HCT116 (cell line): ENCODE measurements at regions not wholly inside any gene's neighbourhood (a gene's known extent, or its start where the extent isn't known, plus 50 kb on each side); places are given as distances from the start of the nearest gene placed in this dataset.

Experiments used
- ATAC-seq: fragments of 200-7000 bp; cut with Tn5 transposase; 2 replicates; pipeline ENCODE4 v1.9.1; 2020; ENCODE audit warnings: mild to moderate bottlenecking, moderate library complexity
- BruUV-seq: library from RNA; stranded (reverse); fragments of 400-500 nt; replicated peaks from 2 replicates; lab custom pipeline; 2021; lab: Mats Ljungman, UMichigan
- CTCF ChIA-PET: fragments of 300-600 bp; sonication (Branson Sonifier 250); formaldehyde crosslinking; loops from one replicate; lab custom pipeline; 2021; ENCODE audit warnings: antibody characterized with exemption; lab: Charles Lee
- POLR2A ChIA-PET: fragments of 300-600, 350-600 bp; sonication (Branson Sonifier 250); formaldehyde crosslinking; loops from one replicate; lab custom pipeline; 2021; ENCODE audit warnings: antibody characterized with exemption; lab: Charles Lee
- RAD21 ChIA-PET, 2 experiments: fragments of 300-600 bp; sonication (Branson Sonifier 250); formaldehyde crosslinking; loops; one replicate each; lab custom pipeline; 2023; ENCODE audit warnings: low total read pairs in 2 of 2; ENCODE audit not compliant: uncharacterized antibody in 2 of 2, unreplicated experiment in 2 of 2, low non-redundant PET in 1 of 2; lab: Charles Lee
- DNase-seq: peaks from one replicate; pipeline ENCODE4 v3.0.0-alpha.2; 2010; ENCODE audit warnings: low read depth, low spot score
- H2AFZ ChIP-seq: fragments of 200-600 bp; shearing (Covaris generic), sonication (generic); 2 replicates; pipeline ENCODE4 v1.6.1; 2017; ENCODE audit warnings: low read depth, mixed run types, mixed read lengths, antibody characterized with exemption, low read length; ENCODE audit not compliant: poor library complexity, severe bottlenecking
- H3K27ac ChIP-seq: 2 replicates; pipeline ENCODE4 v1.5.1; 2012; ENCODE audit warnings: low read depth, low read length
- H3K27me3 ChIP-seq: fragments of 200-600 bp; sonication (generic); 2 replicates; pipeline ENCODE4 v1.6.1; 2016; ENCODE audit warnings: mixed run types, low read length, mixed read lengths; ENCODE audit not compliant: insufficient read depth
- H3K36me3 ChIP-seq, 2 experiments: fragments of 200-500 bp in 1 of 2; fragments of 200-600 bp in 1 of 2; sonication (Bioruptor generic) in 1 of 2; sonication (generic) in 1 of 2; 2 replicates each; pipeline versions ENCODE4 v1.5.1 to v1.6.1; 2014 to 2016; ENCODE audit warnings: low read length in 2 of 2, inconsistent platforms in 1 of 2, mixed read lengths in 1 of 2, mixed run types in 1 of 2; ENCODE audit not compliant: insufficient read depth in 2 of 2, control insufficient read depth in 1 of 2
- H3K4me1 ChIP-seq, 2 experiments: fragments of 200-600 bp in 1 of 2; sonication (generic) in 1 of 2; 2 replicates each; pipeline versions ENCODE4 v1.5.1 to v1.6.1; 2012 to 2017; ENCODE audit warnings: low read length in 2 of 2, inconsistent platforms in 1 of 2, mild to moderate bottlenecking in 1 of 2, mixed read lengths in 1 of 2, mixed run types in 1 of 2, moderate library complexity in 1 of 2; ENCODE audit not compliant: insufficient read depth in 2 of 2, control insufficient read depth in 1 of 2
- H3K4me2 ChIP-seq: fragments of 200-600 bp; sonication (generic); 2 replicates; pipeline ENCODE4 v1.6.1; 2017; ENCODE audit warnings: mixed run types, low read length, mixed read lengths
- H3K4me3 ChIP-seq, 2 experiments: fragments of 200-600 bp in 1 of 2; sonication (generic) in 1 of 2; replicated peaks in 1 of 2; 2 replicates each; pipeline ENCODE4 v1.5.1; 2011 to 2016; ENCODE audit warnings: low read length in 2 of 2, control low read depth in 1 of 2, low read depth in 1 of 2, mild to moderate bottlenecking in 1 of 2, mixed read lengths in 1 of 2, mixed run types in 1 of 2
- H3K79me2 ChIP-seq: fragments of 200-600 bp; sonication (generic); 2 replicates; pipeline ENCODE4 v1.6.1; 2017; ENCODE audit warnings: mild to moderate bottlenecking, mixed run types, low read length, moderate library complexity, mixed read lengths; ENCODE audit not compliant: insufficient read depth
- H3K9ac ChIP-seq: fragments of 200-600 bp; sonication (generic); 2 replicates; pipeline ENCODE4 v1.6.1; 2016; ENCODE audit warnings: low read length, mixed read lengths
- H3K9me2 ChIP-seq: fragments of 200-600 bp; sonication (generic), shearing (Covaris generic); 2 replicates; pipeline ENCODE4 v1.6.1; 2017; ENCODE audit warnings: mixed run types, mild to moderate bottlenecking, moderate library complexity; ENCODE audit not compliant: insufficient read depth
- H3K9me3 ChIP-seq, 2 experiments: fragments of 200-500 bp in 1 of 2; fragments of 200-600 bp in 1 of 2; sonication (Bioruptor generic) in 1 of 2; sonication (generic) in 1 of 2; 2 replicates each; pipeline ENCODE4 v1.6.1; 2014 to 2017; ENCODE audit warnings: low read length in 2 of 2, mixed read lengths in 2 of 2, inconsistent platforms in 1 of 2, low read depth in 1 of 2, mild to moderate bottlenecking in 1 of 2, mixed run types in 1 of 2, moderate library complexity in 1 of 2; ENCODE audit not compliant: control insufficient read depth in 1 of 2, insufficient read depth in 1 of 2
- H4K20me1 ChIP-seq: fragments of 200-600 bp; sonication (generic), shearing (Covaris generic); 2 replicates; pipeline ENCODE4 v1.6.1; 2017; ENCODE audit warnings: mixed run types, mild to moderate bottlenecking, moderate library complexity; ENCODE audit not compliant: insufficient read depth
- CBX3 ChIP-seq: IDR thresholded peaks from 2 replicates; pipeline ENCODE4 v1.6.1; 2012; ENCODE audit warnings: low read depth
- CEBPB ChIP-seq: IDR thresholded peaks from 2 replicates; pipeline ENCODE4 v1.6.1; 2012; ENCODE audit warnings: low read depth
- EZH2 ChIP-seq: fragments of 200-600 bp; sonication (generic); IDR thresholded peaks from 2 replicates; pipeline ENCODE4 v1.6.1; 2017; ENCODE audit warnings: antibody characterized with exemption, mixed run types
- EZH2phosphoT487 ChIP-seq: fragments of 200-600 bp; IDR thresholded peaks from 2 replicates; pipeline ENCODE4 v1.6.1; 2018; ENCODE audit warnings: antibody characterized with exemption, borderline replicate concordance
- FOSL1 ChIP-seq: IDR thresholded peaks from 2 replicates; pipeline ENCODE4 v1.6.1; 2012; ENCODE audit warnings: low read depth
- POLR2AphosphoS5 ChIP-seq: IDR thresholded peaks from 2 replicates; pipeline ENCODE4 v1.6.1; 2011; ENCODE audit warnings: mild to moderate bottlenecking, low read depth, low read length, moderate library complexity
- YY1 ChIP-seq: IDR thresholded peaks from 2 replicates; pipeline ENCODE4 v1.6.1; 2011; ENCODE audit warnings: low read length, low read depth, moderate library complexity, mild to moderate bottlenecking; ENCODE audit not compliant: insufficient replicate concordance; ENCODE audit errors: extremely low read depth
- intact Hi-C: fragments of 100-400 bp; cut with micrococcal nuclease; formaldehyde crosslinking; loops from 2 replicates; pipeline ENCODE4 v1.10.0; 2022

DNA sequence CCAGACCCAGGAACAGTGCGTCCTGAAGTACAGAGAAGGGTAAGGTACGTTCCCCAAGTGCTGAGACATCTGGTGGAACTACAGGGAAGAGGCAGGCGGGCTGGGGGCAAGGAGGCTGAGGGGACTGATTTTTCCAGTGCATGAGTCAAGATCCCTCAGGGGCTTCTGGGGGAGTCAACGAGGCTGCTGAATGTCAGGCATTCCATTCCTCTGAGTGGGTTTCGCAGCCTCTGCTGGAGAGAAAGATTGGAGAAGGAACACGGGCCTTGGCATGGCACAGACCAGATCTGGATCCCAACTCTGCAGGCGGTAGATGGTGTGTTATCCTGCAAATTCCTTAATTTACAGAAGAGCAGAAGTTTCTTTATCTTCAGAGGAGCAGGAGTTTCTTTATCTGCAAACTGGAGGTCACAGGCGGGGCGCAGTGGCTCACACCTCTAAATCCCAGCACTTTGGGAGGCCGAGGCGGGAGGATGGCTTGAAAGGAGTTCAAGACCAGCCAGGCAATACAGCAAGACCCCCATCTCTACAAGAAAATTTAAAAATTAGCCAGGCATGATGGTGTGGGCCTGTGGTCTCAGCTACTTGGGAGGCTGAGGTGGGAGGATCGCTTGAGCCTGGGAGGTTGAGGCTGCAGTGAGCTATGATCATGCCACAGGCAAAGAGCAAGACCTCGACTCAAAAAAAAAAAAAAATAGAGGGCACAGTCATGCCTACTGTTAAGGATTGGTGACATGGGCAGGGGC lies 132.6 kb upstream of the MAP1LC3B2 start (continued):
- TF ChIP-seq EZH2phosphoT487, result no peak
- no peak for TF ChIP-seq FOSL1

DNA sequence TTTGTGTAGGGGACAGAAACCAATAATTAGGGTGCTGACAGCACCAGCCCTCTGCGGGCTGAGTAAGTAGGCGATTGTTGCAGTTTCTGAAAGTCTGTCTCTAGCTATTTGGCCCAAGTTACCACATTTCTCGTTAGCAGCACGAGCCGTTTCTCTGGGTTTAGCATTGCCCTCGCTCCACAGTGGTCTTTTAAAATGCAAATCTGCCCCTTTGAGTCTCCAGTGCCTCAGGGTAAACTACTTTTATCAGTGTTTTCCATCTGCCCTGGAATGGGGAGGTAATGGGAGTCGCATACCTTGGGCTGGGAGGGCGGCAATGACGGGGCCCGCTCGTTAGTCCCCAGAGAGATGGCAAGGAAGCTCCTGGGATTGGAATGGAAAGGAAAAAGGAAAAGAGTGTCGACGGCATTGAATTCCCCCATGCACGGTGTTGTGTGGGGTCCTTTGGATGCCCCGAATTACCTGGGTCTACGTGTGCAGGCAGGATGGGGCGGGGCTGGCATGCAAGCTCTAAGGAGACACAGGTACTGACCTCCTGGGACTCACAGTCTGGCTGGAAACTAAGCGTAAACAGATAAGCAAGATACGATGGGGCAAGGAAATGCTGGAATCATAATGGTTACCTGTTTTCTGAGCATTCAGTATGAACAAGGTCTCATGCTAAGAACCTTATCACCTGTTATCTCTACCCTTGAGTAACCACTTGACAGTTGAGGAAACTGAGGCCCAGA lies 131.8 kb upstream of the MAP1LC3B2 start:
- 0 out of 4 replicates have a peak, but pooled peaks cover 0 to 2% of the 10 kb centered on the region in 2 experiments for H3K36me3 ChIP-seq
- peak; percentile 27 for DNase-seq
- no peaks in the 10 kb centered on the region for H4K20me1 ChIP-seq
- H3K9ac ChIP-seq, result peak overlapping the region; percentile 70
- POLR2A ChIA-PET, result interaction anchor here (1.1 kb wide), 1 partner anchor 68 kb away, joined by 3 read pairs; no protein-coding TSS in a partner anchor
- RAD21 ChIA-PET, result interaction anchor here in 1 of 2 experiments (0.8 kb wide), 1 partner anchor 471 kb away, joined by 5 read pairs; no protein-coding TSS in a partner anchor
- H3K4me1 ChIP-seq, result peaks cover 27 to 53% of the 10 kb centered on the region in 2 experiments
- peak overlapping the region; percentile 80 for H3K4me2 ChIP-seq
- no peaks in the 10 kb centered on the region for H3K9me2 ChIP-seq
- peaks cover 0 to under 1% of the 10 kb centered on the region in 2 experiments; a peak in 1 of 4 replicates for H3K9me3 ChIP-seq
- peak overlapping the region; percentile 33 to 46 for H3K4me3 ChIP-seq
- peak overlapping the region; percentile 83 for H3K27ac ChIP-seq
- no peaks in the 10 kb centered on the region for H3K27me3 ChIP-seq
- intact Hi-C loops, result loop anchor here (2.0 kb wide), 1 partner anchor 151 kb away; the partner anchor contains the start of gene MED13L
- peak; percentile 58 for ATAC-seq
- H2AFZ ChIP-seq, result peak overlapping the region; percentile 19
- CTCF ChIA-PET, result no interaction called here
- TF ChIP-seq CEBPB (no peak), YY1 (no peak), EZH2 (no peak), CBX3 (no peak), POLR2AphosphoS5 (no peak)
- TF ChIP-seq, all 23 proteins: peak for 0
- no peaks in the 10 kb centered on the region for H3K79me2 ChIP-seq
- no TSS peak for BruUV-seq
